ENCODE measurements at regions not wholly inside any gene's neighbourhood (a gene's known extent, or its start where the extent isn't known, plus 50 kb on each side); places are given as distances from the start of the nearest gene placed in this dataset.

DNA sequence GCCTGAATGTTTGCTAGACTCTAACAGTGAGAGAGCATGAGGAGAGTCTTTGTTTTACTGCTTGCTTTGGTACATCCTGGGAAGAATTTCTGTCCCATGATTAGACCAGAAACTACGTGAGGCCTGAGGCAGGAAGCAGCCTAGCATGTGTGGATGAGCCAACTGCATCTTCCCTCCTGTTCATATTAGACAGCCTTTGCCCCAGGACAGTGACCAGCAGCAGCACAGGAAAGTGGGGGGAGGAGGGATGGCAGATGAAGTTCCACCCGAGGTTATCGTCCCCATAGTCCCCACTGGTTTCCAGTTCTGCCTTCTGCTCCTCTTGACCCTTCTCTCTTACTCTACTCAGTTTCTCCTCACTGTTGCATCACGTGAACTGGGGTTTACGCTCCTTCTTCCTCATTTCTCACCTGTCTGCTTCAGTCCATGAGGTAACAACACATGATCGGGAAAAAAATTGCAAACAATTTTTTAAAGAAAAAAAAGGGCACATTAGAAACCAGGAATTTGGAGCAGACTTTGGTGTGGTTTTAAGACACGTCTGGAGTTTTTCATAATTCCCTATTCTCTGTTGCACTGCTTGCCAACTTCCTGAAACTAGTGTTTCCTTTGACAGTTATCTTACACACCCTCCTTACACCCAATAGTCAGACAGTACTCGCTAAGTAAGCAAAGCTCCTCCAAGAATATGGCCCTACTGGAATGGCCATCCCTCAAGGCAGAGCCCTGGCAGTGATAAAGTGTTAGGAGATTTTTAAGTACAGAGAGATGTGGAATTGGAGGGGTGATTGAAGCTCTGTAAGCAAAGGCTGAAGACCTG, 84.1 kb downstream of the SNX18 start:
- no peak for DNase-seq

Measured in NCI-H2081 (cell line).